ENCODE measurements at regions not wholly inside any gene's neighbourhood (a gene's known extent, or its start where the extent isn't known, plus 50 kb on each side); places are given as distances from the start of the nearest gene placed in this dataset.

GRCh38 chr15:39154227-39154638 is 426.6 kb upstream of the THBS1 start (continued):
- TF ChIP-seq SNAPC4 (CRISPR knock-in tag; IDR thresholded peaks at IDR 0.05) (no peak), ELF3 (CRISPR knock-in tag; IDR thresholded peaks at IDR 0.05) (0 out of 2 replicates have a peak, but pooled peaks have one; percentile 20), ZNF20 (CRISPR knock-in tag; IDR thresholded peaks at IDR 0.05) (no peak), HOMEZ (CRISPR knock-in tag; IDR thresholded peaks at IDR 0.05; ENCODE audit: low read depth) (0 out of 2 replicates have a peak, but pooled peaks have one; percentile 69), ZNF678 (CRISPR knock-in tag; IDR thresholded peaks at IDR 0.05) (no peak), TERF1 (CRISPR knock-in tag; IDR thresholded peaks at IDR 0.05) (no peak), ZBTB10 (CRISPR knock-in tag; IDR thresholded peaks at IDR 0.05; ENCODE audit: borderline replicate concordance) (no peak), SSRP1 (CRISPR knock-in tag; IDR thresholded peaks at IDR 0.05) (no peak), FOSL1 (CRISPR knock-in tag; IDR thresholded peaks at IDR 0.05; ENCODE audit: borderline replicate concordance) (no peak), HNRNPK (IDR thresholded peaks at IDR 0.05; ENCODE audit: low read depth, low read length, poor library complexity, severe bottlenecking) (no peak), STAG1 (CRISPR knock-in tag; IDR thresholded peaks at IDR 0.05) (no peak), GLMP (CRISPR knock-in tag; IDR thresholded peaks at IDR 0.05; ENCODE audit: borderline replicate concordance) (no peak), PHF5A (CRISPR knock-in tag; IDR thresholded peaks at IDR 0.05; ENCODE audit: low read depth, unreplicated experiment) (no peak), EEA1 (CRISPR knock-in tag; IDR thresholded peaks at IDR 0.05; ENCODE audit: borderline replicate concordance) (no peak), AGO1 (IDR thresholded peaks at IDR 0.05; ENCODE audit: low read depth, low read length, poor library complexity, severe bottlenecking) (no peak), HNRNPLL (IDR thresholded peaks at IDR 0.05; ENCODE audit: low read depth, low read length, poor library complexity, severe bottlenecking) (no peak), ZFP36L2 (CRISPR knock-in tag; IDR thresholded peaks at IDR 0.05) (no peak), ZNF30 (CRISPR knock-in tag; IDR thresholded peaks at IDR 0.05) (no peak), ZNF484 (CRISPR knock-in tag; IDR thresholded peaks at IDR 0.05; ENCODE audit: borderline replicate concordance, low read depth) (no peak)
